HCT116 (cell line): ENCODE measurements at regions not wholly inside any gene's neighbourhood (a gene's known extent, or its start where the extent isn't known, plus 50 kb on each side); places are given as distances from the start of the nearest gene placed in this dataset.

Experiments used
- ATAC-seq: fragments of 200-7000 bp; cut with Tn5 transposase; 2 replicates; pipeline ENCODE4 v1.9.1; 2020; ENCODE audit warnings: mild to moderate bottlenecking, moderate library complexity
- BruUV-seq: library from RNA; stranded (reverse); fragments of 400-500 nt; replicated peaks from 2 replicates; lab custom pipeline; 2021; lab: Mats Ljungman, UMichigan
- CTCF ChIA-PET: fragments of 300-600 bp; sonication (Branson Sonifier 250); formaldehyde crosslinking; loops from one replicate; lab custom pipeline; 2021; ENCODE audit warnings: antibody characterized with exemption; lab: Charles Lee
- POLR2A ChIA-PET: fragments of 300-600, 350-600 bp; sonication (Branson Sonifier 250); formaldehyde crosslinking; loops from one replicate; lab custom pipeline; 2021; ENCODE audit warnings: antibody characterized with exemption; lab: Charles Lee
- RAD21 ChIA-PET, 2 experiments: fragments of 300-600 bp; sonication (Branson Sonifier 250); formaldehyde crosslinking; loops; one replicate each; lab custom pipeline; 2023; ENCODE audit warnings: low total read pairs in 2 of 2; ENCODE audit not compliant: uncharacterized antibody in 2 of 2, unreplicated experiment in 2 of 2, low non-redundant PET in 1 of 2; lab: Charles Lee
- DNase-seq: peaks from one replicate; pipeline ENCODE4 v3.0.0-alpha.2; 2010; ENCODE audit warnings: low read depth, low spot score
- H2AFZ ChIP-seq: fragments of 200-600 bp; shearing (Covaris generic), sonication (generic); 2 replicates; pipeline ENCODE4 v1.6.1; 2017; ENCODE audit warnings: low read depth, mixed run types, mixed read lengths, antibody characterized with exemption, low read length; ENCODE audit not compliant: poor library complexity, severe bottlenecking
- H3K27ac ChIP-seq: 2 replicates; pipeline ENCODE4 v1.5.1; 2012; ENCODE audit warnings: low read depth, low read length
- H3K27me3 ChIP-seq: fragments of 200-600 bp; sonication (generic); 2 replicates; pipeline ENCODE4 v1.6.1; 2016; ENCODE audit warnings: mixed run types, low read length, mixed read lengths; ENCODE audit not compliant: insufficient read depth
- H3K36me3 ChIP-seq, 2 experiments: fragments of 200-500 bp in 1 of 2; fragments of 200-600 bp in 1 of 2; sonication (Bioruptor generic) in 1 of 2; sonication (generic) in 1 of 2; 2 replicates each; pipeline versions ENCODE4 v1.5.1 to v1.6.1; 2014 to 2016; ENCODE audit warnings: low read length in 2 of 2, inconsistent platforms in 1 of 2, mixed read lengths in 1 of 2, mixed run types in 1 of 2; ENCODE audit not compliant: insufficient read depth in 2 of 2, control insufficient read depth in 1 of 2
- H3K4me1 ChIP-seq, 2 experiments: fragments of 200-600 bp in 1 of 2; sonication (generic) in 1 of 2; 2 replicates each; pipeline versions ENCODE4 v1.5.1 to v1.6.1; 2012 to 2017; ENCODE audit warnings: low read length in 2 of 2, inconsistent platforms in 1 of 2, mild to moderate bottlenecking in 1 of 2, mixed read lengths in 1 of 2, mixed run types in 1 of 2, moderate library complexity in 1 of 2; ENCODE audit not compliant: insufficient read depth in 2 of 2, control insufficient read depth in 1 of 2
- H3K4me2 ChIP-seq: fragments of 200-600 bp; sonication (generic); 2 replicates; pipeline ENCODE4 v1.6.1; 2017; ENCODE audit warnings: mixed run types, low read length, mixed read lengths
- H3K4me3 ChIP-seq, 2 experiments: fragments of 200-600 bp in 1 of 2; sonication (generic) in 1 of 2; replicated peaks in 1 of 2; 2 replicates each; pipeline ENCODE4 v1.5.1; 2011 to 2016; ENCODE audit warnings: low read length in 2 of 2, control low read depth in 1 of 2, low read depth in 1 of 2, mild to moderate bottlenecking in 1 of 2, mixed read lengths in 1 of 2, mixed run types in 1 of 2
- H3K79me2 ChIP-seq: fragments of 200-600 bp; sonication (generic); 2 replicates; pipeline ENCODE4 v1.6.1; 2017; ENCODE audit warnings: mild to moderate bottlenecking, mixed run types, low read length, moderate library complexity, mixed read lengths; ENCODE audit not compliant: insufficient read depth
- H3K9ac ChIP-seq: fragments of 200-600 bp; sonication (generic); 2 replicates; pipeline ENCODE4 v1.6.1; 2016; ENCODE audit warnings: low read length, mixed read lengths
- H3K9me2 ChIP-seq: fragments of 200-600 bp; sonication (generic), shearing (Covaris generic); 2 replicates; pipeline ENCODE4 v1.6.1; 2017; ENCODE audit warnings: mixed run types, mild to moderate bottlenecking, moderate library complexity; ENCODE audit not compliant: insufficient read depth
- H3K9me3 ChIP-seq, 2 experiments: fragments of 200-500 bp in 1 of 2; fragments of 200-600 bp in 1 of 2; sonication (Bioruptor generic) in 1 of 2; sonication (generic) in 1 of 2; 2 replicates each; pipeline ENCODE4 v1.6.1; 2014 to 2017; ENCODE audit warnings: low read length in 2 of 2, mixed read lengths in 2 of 2, inconsistent platforms in 1 of 2, low read depth in 1 of 2, mild to moderate bottlenecking in 1 of 2, mixed run types in 1 of 2, moderate library complexity in 1 of 2; ENCODE audit not compliant: control insufficient read depth in 1 of 2, insufficient read depth in 1 of 2
- H4K20me1 ChIP-seq: fragments of 200-600 bp; sonication (generic), shearing (Covaris generic); 2 replicates; pipeline ENCODE4 v1.6.1; 2017; ENCODE audit warnings: mixed run types, mild to moderate bottlenecking, moderate library complexity; ENCODE audit not compliant: insufficient read depth
- ATF3 ChIP-seq: IDR thresholded peaks from 2 replicates; pipeline ENCODE4 v1.6.1; 2012
- ELF1 ChIP-seq: IDR thresholded peaks from 2 replicates; pipeline ENCODE4 v1.6.1; 2012; ENCODE audit warnings: low read depth, borderline replicate concordance
- EZH2 ChIP-seq: fragments of 200-600 bp; sonication (generic); IDR thresholded peaks from 2 replicates; pipeline ENCODE4 v1.6.1; 2017; ENCODE audit warnings: antibody characterized with exemption, mixed run types
- FOSL1 ChIP-seq: IDR thresholded peaks from 2 replicates; pipeline ENCODE4 v1.6.1; 2012; ENCODE audit warnings: low read depth
- RAD21 ChIP-seq: IDR thresholded peaks from 2 replicates; pipeline ENCODE4 v1.6.1; 2012; ENCODE audit warnings: low read depth, mild to moderate bottlenecking
- REST ChIP-seq: IDR thresholded peaks from 2 replicates; pipeline ENCODE4 v1.6.1; 2012; ENCODE audit warnings: low read depth
- intact Hi-C: fragments of 100-400 bp; cut with micrococcal nuclease; formaldehyde crosslinking; loops from 2 replicates; pipeline ENCODE4 v1.10.0; 2022

- no peaks in the 10 kb centered on the region for H3K79me2 ChIP-seq
- intact Hi-C loops = loop anchor here (10.0 kb wide), 2 partner anchors 625 to 935 kb away; no protein-coding TSS in a partner anchor
- no peaks in the 10 kb centered on the region for H3K4me1 ChIP-seq
- no TSS peak for BruUV-seq
- H3K36me3 ChIP-seq = no peaks in the 10 kb centered on the region
- no peaks in the 10 kb centered on the region for H4K20me1 ChIP-seq
- H3K27me3 ChIP-seq = no peaks in the 10 kb centered on the region
- ChIA-PET CTCF (no interaction called here), POLR2A (no interaction called here), RAD21 (no interaction called here)
- no peaks in the 10 kb centered on the region for H3K9me3 ChIP-seq
- no peak overlapping the region for H3K4me3 ChIP-seq
- no peak for ATAC-seq
- H3K27ac ChIP-seq = no peak overlapping the region
- no peaks in the 10 kb centered on the region for H3K9me2 ChIP-seq
- H3K4me2 ChIP-seq = no peak overlapping the region
- H3K9ac ChIP-seq = no peak overlapping the region
- H2AFZ ChIP-seq = no peak overlapping the region
- TF ChIP-seq EZH2 (no peak), REST (no peak), ELF1 (no peak), RAD21 (no peak), ATF3 (no peak), FOSL1 (no peak)
- TF ChIP-seq, all 23 proteins: peak for 0
- no peak for DNase-seq
Observed at GRCh38 chr1:98460136-98460535, 201.4 kb upstream of the SNX7 start.

- H3K79me2 ChIP-seq = no peaks in the 10 kb centered on the region
- H3K9me2 ChIP-seq = no peaks in the 10 kb centered on the region
- no peak for TF ChIP-seq EZH2
- no peak for DNase-seq
- H2AFZ ChIP-seq = no peak overlapping the region
- CTCF ChIA-PET = no interaction called here
- POLR2A ChIA-PET = no interaction called here
- RAD21 ChIA-PET = no interaction called here
- no peak overlapping the region for H3K27ac ChIP-seq
- H4K20me1 ChIP-seq = no peaks in the 10 kb centered on the region
- H3K36me3 ChIP-seq = no peaks in the 10 kb centered on the region
- H3K4me3 ChIP-seq = no peak overlapping the region
- no peaks in the 10 kb centered on the region for H3K9me3 ChIP-seq
- no peak overlapping the region for H3K9ac ChIP-seq
- intact Hi-C loops = no loop called here
- no peaks in the 10 kb centered on the region for H3K27me3 ChIP-seq
- BruUV-seq = no TSS peak
- H3K4me1 ChIP-seq = no peaks in the 10 kb centered on the region
- ATAC-seq = no peak
- H3K4me2 ChIP-seq = no peak overlapping the region
Observed at GRCh38 chr1:98459486-98459870, 202.0 kb upstream of the SNX7 start.
